ENCODE measurements at regions not wholly inside any gene's neighbourhood (a gene's known extent, or its start where the extent isn't known, plus 50 kb on each side); places are given as distances from the start of the nearest gene placed in this dataset.

DNA sequence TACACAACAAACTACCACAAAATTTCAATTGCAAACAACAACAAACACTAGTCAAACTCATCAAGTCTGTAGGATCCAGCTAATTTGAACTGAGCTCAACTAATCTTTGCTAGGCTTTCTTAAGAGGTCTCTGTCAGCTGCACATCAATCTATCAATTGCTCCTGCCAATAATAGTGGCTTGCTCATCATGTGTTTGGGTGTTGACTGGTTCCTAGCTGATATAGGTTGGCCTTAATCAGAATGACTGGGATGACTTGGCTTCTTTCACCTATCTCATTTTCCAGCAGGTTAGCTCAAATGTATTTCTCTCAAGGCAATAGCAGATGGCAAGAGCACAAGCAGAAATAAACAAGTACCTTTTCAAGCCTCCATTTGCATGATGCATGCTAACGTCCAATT lies 370.3 kb upstream of the NFE2L3 start:
- no peak for TF ChIP-seq EZH2 (IDR thresholded peaks at IDR 0.05; ENCODE audit: insufficient read depth, low read length)
- TF ChIP-seq, protein P1, sequence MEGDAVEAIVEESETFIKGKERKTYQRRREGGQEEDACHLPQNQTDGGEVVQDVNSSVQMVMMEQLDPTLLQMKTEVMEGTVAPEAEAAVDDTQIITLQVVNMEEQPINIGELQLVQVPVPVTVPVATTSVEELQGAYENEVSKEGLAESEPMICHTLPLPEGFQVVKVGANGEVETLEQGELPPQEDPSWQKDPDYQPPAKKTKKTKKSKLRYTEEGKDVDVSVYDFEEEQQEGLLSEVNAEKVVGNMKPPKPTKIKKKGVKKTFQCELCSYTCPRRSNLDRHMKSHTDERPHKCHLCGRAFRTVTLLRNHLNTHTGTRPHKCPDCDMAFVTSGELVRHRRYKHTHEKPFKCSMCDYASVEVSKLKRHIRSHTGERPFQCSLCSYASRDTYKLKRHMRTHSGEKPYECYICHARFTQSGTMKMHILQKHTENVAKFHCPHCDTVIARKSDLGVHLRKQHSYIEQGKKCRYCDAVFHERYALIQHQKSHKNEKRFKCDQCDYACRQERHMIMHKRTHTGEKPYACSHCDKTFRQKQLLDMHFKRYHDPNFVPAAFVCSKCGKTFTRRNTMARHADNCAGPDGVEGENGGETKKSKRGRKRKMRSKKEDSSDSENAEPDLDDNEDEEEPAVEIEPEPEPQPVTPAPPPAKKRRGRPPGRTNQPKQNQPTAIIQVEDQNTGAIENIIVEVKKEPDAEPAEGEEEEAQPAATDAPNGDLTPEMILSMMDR (IDR thresholded peaks at IDR 0.05; ENCODE audit: insufficient read depth, low read depth, low read length), result no peak

Measured in astrocyte (in vitro differentiated cells and primary cell).